PC-3 (cell line): ENCODE measurements at regions not wholly inside any gene's neighbourhood (a gene's known extent, or its start where the extent isn't known, plus 50 kb on each side); places are given as distances from the start of the nearest gene placed in this dataset.

Experiments
- ATAC-seq: fragments of 200-7000 bp; cut with Tn5 transposase; 2 replicates; pipeline ENCODE4 v1.9.1; 2020; ENCODE audit warnings: mild to moderate bottlenecking, moderate library complexity
- BruUV-seq: library from RNA; stranded (reverse); fragments of 400-500 nt; replicated peaks from 2 replicates; lab custom pipeline; 2021; lab: Mats Ljungman, UMichigan
- CTCF ChIA-PET: fragments of 300-600 bp; sonication (Branson Sonifier 250); formaldehyde crosslinking; loops from one replicate; lab custom pipeline; 2022; ENCODE audit warnings: antibody characterized with exemption; lab: Charles Lee
- POLR2A ChIA-PET: fragments of 300-600 bp; sonication (Branson Sonifier 250); formaldehyde crosslinking; loops from one replicate; lab custom pipeline; 2022; ENCODE audit warnings: antibody characterized with exemption; ENCODE audit not compliant: unreplicated experiment; lab: Charles Lee
- DNase-seq: peaks from one replicate; pipeline ENCODE4 v3.0.0-alpha.2; 2015
- H2AFZ ChIP-seq: fragments of 300-600 bp; sonication (generic); 2 replicates; pipeline ENCODE4 v1.6.0; 2016; ENCODE audit warnings: antibody characterized with exemption, low read length
- H3F3A ChIP-seq: fragments of 300-600 bp; sonication (generic); one replicate; pipeline ENCODE4 v1.6.0; 2017; ENCODE audit warnings: antibody characterized with exemption, low read length, control low read depth, mild to moderate bottlenecking; ENCODE audit not compliant: unreplicated experiment
- H3K27ac ChIP-seq: fragments of 300-600 bp; sonication (generic); 2 replicates; pipeline ENCODE4 v1.5.1; 2016; ENCODE audit warnings: mild to moderate bottlenecking, low read length
- H3K27me3 ChIP-seq: fragments of 300-600 bp; sonication (generic); 2 replicates; pipeline ENCODE4 v1.6.1; 2016; ENCODE audit warnings: low read length, mixed read lengths
- H3K36me3 ChIP-seq: fragments of 300-600 bp; sonication (generic); 2 replicates; pipeline ENCODE4 v1.6.1; 2016; ENCODE audit warnings: low read depth, mixed run types, low read length, mixed read lengths
- H3K4me1 ChIP-seq: fragments of 300-600 bp; sonication (generic); 2 replicates; pipeline ENCODE4 v1.5.1; 2016; ENCODE audit warnings: low read length; ENCODE audit not compliant: insufficient read depth
- H3K4me2 ChIP-seq: fragments of 300-600 bp; sonication (generic); 2 replicates; pipeline ENCODE4 v1.6.0; 2016; ENCODE audit warnings: low read length
- H3K4me3 ChIP-seq: fragments of 300-600 bp; sonication (generic); 2 replicates; pipeline ENCODE4 v1.5.1; 2016; ENCODE audit warnings: mild to moderate bottlenecking, low read length, mixed read lengths
- H3K79me2 ChIP-seq: fragments of 300-600 bp; sonication (generic); 2 replicates; pipeline ENCODE4 v1.6.1; 2017; ENCODE audit warnings: low read length, mixed read lengths
- H3K9ac ChIP-seq: fragments of 300-600 bp; sonication (generic); 2 replicates; pipeline ENCODE4 v1.6.0; 2016; ENCODE audit warnings: mild to moderate bottlenecking, low read length
- H3K9me2 ChIP-seq: fragments of 300-600 bp; sonication (generic); replicated peaks from 2 replicates; pipeline ENCODE4 v1.6.1; 2016; ENCODE audit warnings: mixed run types, low read length, mixed read lengths
- H3K9me3 ChIP-seq: fragments of 300-600 bp; sonication (generic); 2 replicates; pipeline ENCODE4 v1.6.1; 2016; ENCODE audit warnings: low read length, mixed read lengths
- H4K20me1 ChIP-seq: fragments of 300-600 bp; sonication (generic); 2 replicates; pipeline ENCODE4 v1.6.1; 2016; ENCODE audit warnings: low read length, mixed read lengths
- CTCF ChIP-seq: fragments of 300-600 bp; sonication (generic); conservative IDR thresholded peaks from 2 replicates; pipeline ENCODE4 v1.5.1; 2017; ENCODE audit warnings: antibody characterized with exemption, low read depth, mild to moderate bottlenecking, low read length
- EZH2 ChIP-seq: fragments of 300-600 bp; sonication (generic); IDR thresholded peaks from one replicate; pipeline ENCODE4 v1.6.1; 2017; ENCODE audit warnings: antibody characterized with exemption, mild to moderate bottlenecking, low read length; ENCODE audit not compliant: unreplicated experiment
- EZH2phosphoT487 ChIP-seq: fragments of 300-600 bp; sonication (generic); IDR thresholded peaks from 2 replicates; pipeline ENCODE4 v1.6.1; 2018; ENCODE audit warnings: mild to moderate bottlenecking, antibody characterized with exemption, low read length, borderline replicate concordance
- intact Hi-C: fragments of 100-400 bp; cut with micrococcal nuclease; formaldehyde crosslinking; loops from 2 replicates; pipeline ENCODE4 v1.9.0; 2023

- H3F3A ChIP-seq: peaks cover 6% of the 10 kb centered on the region
- no peak for DNase-seq
- no peak overlapping the region for H3K4me3 ChIP-seq
- H3K9ac ChIP-seq: no peak overlapping the region
- H4K20me1 ChIP-seq: no peaks in the 10 kb centered on the region
- H3K4me2 ChIP-seq: no peak overlapping the region
- no TSS peak for BruUV-seq
- no peak overlapping the region for H2AFZ ChIP-seq
- H3K79me2 ChIP-seq: no peaks in the 10 kb centered on the region
- ChIA-PET CTCF (no interaction called here), POLR2A (no interaction called here)
- intact Hi-C loops: loop anchor here (5.0 kb wide), 1 partner anchor 247 kb away; the partner anchor contains the start of gene TTC23L
- ATAC-seq: no peak
- H3K4me1 ChIP-seq: peaks cover 46% of the 10 kb centered on the region
- H3K9me2 ChIP-seq: no peaks in the 10 kb centered on the region
- no peaks in the 10 kb centered on the region for H3K9me3 ChIP-seq
- no peak for TF ChIP-seq CTCF
- TF ChIP-seq EZH2phosphoT487: no peak
- TF ChIP-seq EZH2: no peak
- H3K36me3 ChIP-seq: no peaks in the 10 kb centered on the region
- H3K27me3 ChIP-seq: no peaks in the 10 kb centered on the region
- no peak overlapping the region for H3K27ac ChIP-seq
Measured at GRCh38 chr5:34589832-34590231, 66.3 kb upstream of the RAI14 start.

GRCh38 chr5:34591723-34592122 is 64.4 kb upstream of the RAI14 start:
- Histone ChIP-seq H3K9ac (no peak overlapping the region), H3K4me1 (peaks cover 31% of the 10 kb centered on the region), H3K4me3 (no peak overlapping the region), H3K27ac (no peak overlapping the region), H3K4me2 (no peak overlapping the region), H3F3A (peaks cover 4% of the 10 kb centered on the region), H3K27me3 (no peaks in the 10 kb centered on the region), H2AFZ (no peak overlapping the region), H3K9me3 (no peaks in the 10 kb centered on the region), H3K36me3 (no peaks in the 10 kb centered on the region), H4K20me1 (no peaks in the 10 kb centered on the region), H3K79me2 (no peaks in the 10 kb centered on the region), H3K9me2 (no peaks in the 10 kb centered on the region)
- no TSS peak for BruUV-seq
- DNase-seq: no peak
- no peak for TF ChIP-seq CTCF
- no peak for TF ChIP-seq EZH2
- no peak for TF ChIP-seq EZH2phosphoT487
- CTCF ChIA-PET: no interaction called here
- intact Hi-C loops: no loop called here
- no peak for ATAC-seq
- POLR2A ChIA-PET: no interaction called here
